Osteoblast (primary cell): ENCODE measurements at regions not wholly inside any gene's neighbourhood (a gene's known extent, or its start where the extent isn't known, plus 50 kb on each side); places are given as distances from the start of the nearest gene placed in this dataset.

Experiments
- DNase-seq: peaks from one replicate; pipeline ENCODE4 v3.0.0; 2011; ENCODE audit warnings: low spot score, mixed read lengths; ENCODE audit not compliant: insufficient read length; ENCODE audit errors: missing footprints
- H2AFZ ChIP-seq: 2 replicates; pipeline ENCODE4 v1.6.0; 2011; ENCODE audit warnings: mild to moderate bottlenecking, low read length
- H3K27ac ChIP-seq: 2 replicates; pipeline ENCODE4 v1.5.1; 2011; ENCODE audit warnings: mild to moderate bottlenecking, low read depth, low read length, moderate library complexity
- H3K27me3 ChIP-seq: 2 replicates; pipeline ENCODE4 v1.6.0; 2012; ENCODE audit warnings: mild to moderate bottlenecking, control low read depth, inconsistent platforms, low read length, moderate library complexity; ENCODE audit not compliant: insufficient read depth
- H3K36me3 ChIP-seq: 2 replicates; pipeline ENCODE4 v1.5.1; 2011; ENCODE audit warnings: mild to moderate bottlenecking, low read length, control low read depth, moderate library complexity; ENCODE audit not compliant: insufficient read depth
- H3K4me1 ChIP-seq: 2 replicates; pipeline ENCODE4 v1.5.1; 2011; ENCODE audit warnings: mild to moderate bottlenecking, low read length, control low read depth, moderate library complexity; ENCODE audit not compliant: insufficient read depth
- H3K4me2 ChIP-seq: 2 replicates; pipeline ENCODE4 v1.6.0; 2011; ENCODE audit warnings: mild to moderate bottlenecking, low read length; ENCODE audit not compliant: insufficient read depth
- H3K4me3 ChIP-seq: fragments of 200-600 bp; sonication (generic); 3 replicates; pipeline ENCODE4 v1.5.1; 2012; ENCODE audit warnings: mild to moderate bottlenecking, low read length, inconsistent platforms; ENCODE audit not compliant: insufficient read depth
- H3K79me2 ChIP-seq: 2 replicates; pipeline ENCODE4 v1.6.0; 2012; ENCODE audit warnings: mild to moderate bottlenecking, low read length, control low read depth, inconsistent platforms; ENCODE audit not compliant: insufficient read depth
- H3K9me3 ChIP-seq: 2 replicates; pipeline ENCODE4 v1.5.1; 2011; ENCODE audit warnings: low read depth, low read length, control low read depth
- H4K20me1 ChIP-seq: 2 replicates; pipeline ENCODE4 v1.6.0; 2012; ENCODE audit warnings: mild to moderate bottlenecking, low read length, control low read depth; ENCODE audit not compliant: insufficient read depth
- CTCF ChIP-seq: IDR thresholded peaks from 2 replicates; pipeline ENCODE4 v1.5.1; 2011; ENCODE audit warnings: mild to moderate bottlenecking, low read depth, low read length, moderate library complexity; ENCODE audit errors: extremely low read depth

GRCh38 chr13:111993691-111994090 lies 73.3 kb upstream of the SOX1 start:
- H3K4me2 ChIP-seq = no peak overlapping the region
- TF ChIP-seq CTCF = no peak
- DNase-seq = no peak
- no peak overlapping the region for H3K4me3 ChIP-seq
- no peaks in the 10 kb centered on the region for H4K20me1 ChIP-seq
- no peaks in the 10 kb centered on the region for H3K27me3 ChIP-seq
- H3K4me1 ChIP-seq = no peaks in the 10 kb centered on the region
- H2AFZ ChIP-seq = no peak overlapping the region
- H3K36me3 ChIP-seq = no peaks in the 10 kb centered on the region
- no peak overlapping the region for H3K27ac ChIP-seq
- no peaks in the 10 kb centered on the region for H3K9me3 ChIP-seq
- H3K79me2 ChIP-seq = no peaks in the 10 kb centered on the region

GRCh38 chr13:111994578-111994977 lies 72.4 kb upstream of the SOX1 start:
- Histone ChIP-seq H4K20me1 (no peaks in the 10 kb centered on the region), H3K4me1 (no peaks in the 10 kb centered on the region), H3K4me2 (no peak overlapping the region), H2AFZ (no peak overlapping the region), H3K27ac (no peak overlapping the region), H3K79me2 (no peaks in the 10 kb centered on the region), H3K36me3 (no peaks in the 10 kb centered on the region), H3K4me3 (no peak overlapping the region), H3K9me3 (no peaks in the 10 kb centered on the region), H3K27me3 (no peaks in the 10 kb centered on the region)
- no peak for DNase-seq
- no peak for TF ChIP-seq CTCF

DNA sequence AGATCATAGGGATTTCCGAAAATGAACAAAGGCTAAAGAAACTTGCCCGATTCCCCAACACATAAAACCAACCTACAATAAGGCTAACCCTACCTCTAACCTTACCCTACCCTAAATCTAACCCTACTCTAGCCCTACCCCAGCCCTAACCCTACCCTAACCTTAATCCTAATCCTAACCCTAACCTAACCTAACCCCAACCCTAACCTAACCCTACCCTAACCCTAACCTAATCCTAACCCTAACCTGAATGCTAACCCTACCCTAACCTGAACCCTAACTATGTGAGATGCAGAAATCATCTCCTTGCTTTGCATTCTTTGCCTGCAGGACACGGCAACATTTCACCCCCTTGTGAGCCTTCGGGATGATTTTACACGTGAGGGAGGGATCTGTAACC lies 67.6 kb upstream of the SOX1 start:
- no peaks in the 10 kb centered on the region for H3K79me2 ChIP-seq
- no peak for DNase-seq
- H3K4me3 ChIP-seq = no peak overlapping the region
- H3K36me3 ChIP-seq = no peaks in the 10 kb centered on the region
- H3K9me3 ChIP-seq = no peaks in the 10 kb centered on the region
- H3K27ac ChIP-seq = no peak overlapping the region
- H2AFZ ChIP-seq = no peak overlapping the region
- no peak overlapping the region for H3K4me2 ChIP-seq
- H3K27me3 ChIP-seq = no peaks in the 10 kb centered on the region
- H3K4me1 ChIP-seq = no peaks in the 10 kb centered on the region
- no peaks in the 10 kb centered on the region for H4K20me1 ChIP-seq
- TF ChIP-seq CTCF = no peak

GRCh38 chr13:112000888-112001287 lies 66.1 kb upstream of the SOX1 start:
- no peak overlapping the region for H3K27ac ChIP-seq
- H3K4me3 ChIP-seq = no peak overlapping the region
- no peaks in the 10 kb centered on the region for H4K20me1 ChIP-seq
- no peaks in the 10 kb centered on the region for H3K27me3 ChIP-seq
- no peak for DNase-seq
- no peaks in the 10 kb centered on the region for H3K4me1 ChIP-seq
- H3K79me2 ChIP-seq = no peaks in the 10 kb centered on the region
- no peaks in the 10 kb centered on the region for H3K36me3 ChIP-seq
- no peak overlapping the region for H2AFZ ChIP-seq
- no peak overlapping the region for H3K4me2 ChIP-seq
- H3K9me3 ChIP-seq = no peaks in the 10 kb centered on the region
- no peak for TF ChIP-seq CTCF
